ENCODE measurements at regions not wholly inside any gene's neighbourhood (a gene's known extent, or its start where the extent isn't known, plus 50 kb on each side); places are given as distances from the start of the nearest gene placed in this dataset.
"Not testable (repeated sequence)": the region's sequence is repeated elsewhere in the genome, so short reads cannot be mapped to it uniquely, and the experiment has no call there.

- no peaks in the 10 kb centered on the region for H3K9me3 ChIP-seq (ENCODE audit: control insufficient read depth, low read length)
- 95 to 100% methylated on average over 3 of the region's 3 CpGs for WGBS, 2 experiments (ENCODE audit: insufficient coverage in 1 of 2, insufficient read length in 1 of 2)
- TF ChIP-seq CTCF (conservative IDR thresholded peaks at IDR 0.05): no peak
- Mint-ChIP-seq H3K4me3 (no peak overlapping the region), H3K27me3 (ENCODE audit: insufficient read depth) (no peaks in the 10 kb centered on the region), H3K36me3 (ENCODE audit: low read depth) (no peaks in the 10 kb centered on the region), H3K4me1 (peaks cover 32% of the 10 kb centered on the region), H3K9me3 (peaks cover 5% of the 10 kb centered on the region), H3K27ac (no peak overlapping the region)
- H3K4me3 ChIP-seq (ENCODE audit: low read length): no peak overlapping the region
- H3K27ac ChIP-seq (ENCODE audit: low read depth, low read length): no peak overlapping the region
- DNase-seq: no peak
- no peak overlapping the region for H3K9ac ChIP-seq (ENCODE audit: extremely low read depth, low read length, poor library complexity, severe bottlenecking)
- H3K27me3 ChIP-seq (ENCODE audit: control insufficient read depth, insufficient read depth, low read length, poor library complexity, severe bottlenecking): no peaks in the 10 kb centered on the region
- H3K4me1 ChIP-seq (ENCODE audit: control insufficient read depth, insufficient read depth, low read length): peaks cover 10% of the 10 kb centered on the region
- H3K36me3 ChIP-seq (ENCODE audit: control insufficient read depth, insufficient read depth, low read length): no peaks in the 10 kb centered on the region
Observed at GRCh38 chr2:11877764-11878163, 131.3 kb downstream of the LPIN1 start.

DNA sequence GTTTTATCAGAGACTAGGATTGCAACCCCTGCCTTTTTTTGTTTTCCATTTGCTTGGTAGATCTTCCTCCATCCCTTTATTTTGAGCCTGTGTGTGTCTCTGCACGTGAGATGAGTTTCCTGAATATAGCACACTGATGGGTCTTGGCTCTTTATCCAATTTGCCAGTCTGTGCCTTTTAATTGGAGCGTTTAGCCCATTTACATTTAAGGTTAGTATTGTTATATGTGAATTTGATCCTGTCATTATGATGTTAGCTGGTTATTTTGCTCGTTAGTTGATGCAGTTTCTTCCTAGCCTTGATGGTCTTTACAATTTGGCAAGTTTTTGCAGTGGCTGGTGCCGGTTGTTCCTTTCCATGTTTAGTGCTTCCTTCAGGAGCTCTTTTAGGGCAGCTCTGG, 138.8 kb downstream of the LPIN1 start:
- H3K27ac Mint-ChIP-seq; H3K4me1 Mint-ChIP-seq; DNase-seq; H3K4me3 ChIP-seq (ENCODE audit: low read length); H3K27ac ChIP-seq (ENCODE audit: low read depth, low read length); H3K4me3 Mint-ChIP-seq; H3K36me3 Mint-ChIP-seq (ENCODE audit: low read depth); H3K4me1 ChIP-seq (ENCODE audit: control insufficient read depth, insufficient read depth, low read length); H3K36me3 ChIP-seq (ENCODE audit: control insufficient read depth, insufficient read depth, low read length); H3K27me3 ChIP-seq (ENCODE audit: control insufficient read depth, insufficient read depth, low read length, poor library complexity, severe bottlenecking); H3K9ac ChIP-seq (ENCODE audit: extremely low read depth, low read length, poor library complexity, severe bottlenecking); H3K27me3 Mint-ChIP-seq (ENCODE audit: insufficient read depth): not testable (repeated sequence)
- H3K9me3 Mint-ChIP-seq: peaks cover 41% of the 10 kb centered on the region
- H3K9me3 ChIP-seq (ENCODE audit: control insufficient read depth, low read length): peaks cover 19% of the 10 kb centered on the region
- WGBS, 2 experiments (ENCODE audit: insufficient coverage in 1 of 2, insufficient read length in 1 of 2): 94% methylated on average over 4 of the region's 4 CpGs; no CpG with 5 or more reads in 1 of the 2 experiments

- DNase-seq; H3K4me3 Mint-ChIP-seq; H3K27me3 Mint-ChIP-seq (ENCODE audit: insufficient read depth); H3K4me1 ChIP-seq (ENCODE audit: control insufficient read depth, insufficient read depth, low read length); H3K36me3 Mint-ChIP-seq (ENCODE audit: low read depth); H3K4me1 Mint-ChIP-seq; H3K27ac Mint-ChIP-seq; H3K9ac ChIP-seq (ENCODE audit: extremely low read depth, low read length, poor library complexity, severe bottlenecking); H3K36me3 ChIP-seq (ENCODE audit: control insufficient read depth, insufficient read depth, low read length); H3K27me3 ChIP-seq (ENCODE audit: control insufficient read depth, insufficient read depth, low read length, poor library complexity, severe bottlenecking); H3K27ac ChIP-seq (ENCODE audit: low read depth, low read length); H3K4me3 ChIP-seq (ENCODE audit: low read length): not testable (repeated sequence)
- 94 to 100% methylated on average over 3 to 8 of the region's 8 CpGs for WGBS, 2 experiments (ENCODE audit: insufficient coverage in 1 of 2, insufficient read length in 1 of 2)
- H3K9me3 ChIP-seq (ENCODE audit: control insufficient read depth, low read length): peaks cover 19% of the 10 kb centered on the region
- peaks cover 39% of the 10 kb centered on the region for H3K9me3 Mint-ChIP-seq
Observed at GRCh38 chr2:11886899-11887298, 140.5 kb downstream of the LPIN1 start.

DNA sequence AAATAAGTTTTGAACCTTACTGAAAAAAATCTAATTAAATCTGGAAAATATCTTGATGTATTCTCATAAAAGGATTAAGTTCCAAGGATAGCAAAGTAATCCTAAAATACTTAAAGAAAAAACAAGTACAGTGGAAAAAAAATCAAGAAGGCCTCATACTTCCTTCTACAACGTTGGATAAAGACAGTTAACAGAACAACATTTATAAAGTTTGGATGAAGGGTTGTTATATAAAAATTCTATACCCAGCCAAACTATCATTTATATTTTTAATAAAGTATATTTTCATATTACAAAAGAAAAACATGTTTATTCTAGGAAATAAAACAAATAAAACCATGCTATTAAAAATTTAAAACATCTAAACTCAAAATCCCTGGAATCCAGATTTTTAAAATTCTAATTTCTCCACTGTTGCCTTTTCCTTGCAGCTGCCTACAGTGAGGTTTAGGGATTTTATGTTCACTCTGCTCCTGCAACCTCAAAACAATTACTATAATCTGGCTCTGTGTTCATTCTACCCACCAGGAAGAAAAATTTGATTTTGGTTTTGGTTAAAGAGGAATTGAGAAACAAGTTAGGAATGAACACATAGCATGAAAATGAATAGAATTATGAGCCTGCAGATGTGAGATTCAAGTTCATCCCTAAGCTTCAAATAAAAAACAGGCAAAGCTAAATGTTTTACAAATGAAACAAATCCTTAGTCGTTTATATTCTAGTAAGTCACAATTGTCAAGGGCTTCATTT, 142.8 kb downstream of the LPIN1 start:
- TF ChIP-seq CTCF (conservative IDR thresholded peaks at IDR 0.05): no peak
- H3K27me3 ChIP-seq (ENCODE audit: control insufficient read depth, insufficient read depth, low read length, poor library complexity, severe bottlenecking): no peaks in the 10 kb centered on the region
- 97 to 100% methylated on average over 1 of the region's 2 CpGs for WGBS, 2 experiments (ENCODE audit: insufficient coverage in 1 of 2, insufficient read length in 1 of 2)
- no peaks in the 10 kb centered on the region for H3K36me3 ChIP-seq (ENCODE audit: control insufficient read depth, insufficient read depth, low read length)
- H3K27me3 Mint-ChIP-seq (ENCODE audit: insufficient read depth): peaks cover 2% of the 10 kb centered on the region
- no peak overlapping the region for H3K4me3 Mint-ChIP-seq
- H3K4me3 ChIP-seq (ENCODE audit: low read length): no peak overlapping the region
- H3K27ac ChIP-seq (ENCODE audit: low read depth, low read length): no peak overlapping the region
- H3K36me3 Mint-ChIP-seq (ENCODE audit: low read depth): no peaks in the 10 kb centered on the region
- no peak for DNase-seq
- H3K4me1 Mint-ChIP-seq: no peaks in the 10 kb centered on the region
- H3K4me1 ChIP-seq (ENCODE audit: control insufficient read depth, insufficient read depth, low read length): no peaks in the 10 kb centered on the region
- H3K9me3 Mint-ChIP-seq: peaks cover 43% of the 10 kb centered on the region
- H3K9ac ChIP-seq (ENCODE audit: extremely low read depth, low read length, poor library complexity, severe bottlenecking): no peak overlapping the region
- peaks cover 19% of the 10 kb centered on the region for H3K9me3 ChIP-seq (ENCODE audit: control insufficient read depth, low read length)
- H3K27ac Mint-ChIP-seq: no peak overlapping the region

Data from endodermal cell (in vitro differentiated cells).